A549 (cell line): ENCODE measurements at regions not wholly inside any gene's neighbourhood (a gene's known extent, or its start where the extent isn't known, plus 50 kb on each side); places are given as distances from the start of the nearest gene placed in this dataset.

ENCODE experiments used
- ATAC-seq, 2 experiments: fragments of 200-7000 bp in 1 of 2; fragments of >200 bp in 1 of 2; cut with Nextera tagmentation in 1 of 2; cut with Tn5 transposase in 1 of 2; 3 replicates each; pipeline versions ENCODE4 v1.8.0 to v1.9.1; 2018 to 2020; ENCODE audit warnings: mild to moderate bottlenecking in 1 of 2, moderate library complexity in 1 of 2
- CTCF ChIA-PET: fragments of 300-600 bp; sonication (Branson Sonifier 250); formaldehyde crosslinking; extraction: SDS; loops from one replicate; lab custom pipeline; 2021; ENCODE audit warnings: antibody characterized with exemption, inconsistent platforms; lab: Yijun Ruan, JAX
- POLR2A ChIA-PET: fragments of 350-600 bp; formaldehyde crosslinking; extraction: SDS; loops from one replicate; lab custom pipeline; 2021; ENCODE audit warnings: antibody characterized with exemption, inconsistent platforms; lab: Yijun Ruan, JAX
- DNase-seq, 2 experiments: peaks; one replicate each; pipeline versions ENCODE4 v3.0.0 to v3.0.0-alpha.2; 2011 to 2016; ENCODE audit warnings: low read depth in 1 of 2, low spot score in 1 of 2
- FAIRE-seq: peaks from 2 replicates; lab custom pipeline; 2011; peaks lifted over from hg19 to GRCh38; lab: Jason Lieb, UNC
- H3K27ac ChIP-seq, 2 experiments: fragments of >200 bp; sonication (Bioruptor Twin); formaldehyde crosslinking; 3 replicates each; pipeline ENCODE4 v1.5.1; 2016 to 2017
- H3K4me1 ChIP-seq: fragments of >200 bp; sonication (Bioruptor Twin); formaldehyde crosslinking; 3 replicates; pipeline ENCODE4 v1.6.1; 2016
- H3K4me2 ChIP-seq: fragments of >200 bp; sonication (Bioruptor Twin); formaldehyde crosslinking; 3 replicates; pipeline ENCODE4 v1.6.1; 2016
- H3K4me3 ChIP-seq: fragments of >200 bp; sonication (Bioruptor Twin); formaldehyde crosslinking; 3 replicates; pipeline ENCODE4 v1.5.1; 2016
- H3K9me3 ChIP-seq: fragments of >200 bp; sonication (Bioruptor Twin); formaldehyde crosslinking; 3 replicates; pipeline ENCODE4 v1.6.1; 2016
- BHLHE40 ChIP-seq: IDR thresholded peaks from 2 replicates; pipeline ENCODE4 v1.6.1; 2012; ENCODE audit warnings: low read depth, low read length, inconsistent platforms
- CBX8 ChIP-seq: fragments of 200-600 bp; sonication (generic); IDR thresholded peaks from 2 replicates; pipeline ENCODE4 v1.6.1; 2016
- CHD2 ChIP-seq: fragments of 150-350 bp; IDR thresholded peaks from 2 replicates; pipeline ENCODE4 v1.6.1; 2014; ENCODE audit warnings: low read length; ENCODE audit not compliant: partially characterized antibody
- EHMT2 ChIP-seq: fragments of 200-600 bp; sonication (generic); IDR thresholded peaks from 2 replicates; pipeline ENCODE4 v1.6.1; 2016; ENCODE audit warnings: antibody characterized with exemption, low read depth, mild to moderate bottlenecking, moderate library complexity
- EP300 ChIP-seq, 2 experiments: fragments of >200 bp; sonication (Bioruptor Twin); formaldehyde crosslinking; IDR thresholded peaks; 2 replicates in 1 of 2; 3 replicates in 1 of 2; pipeline ENCODE4 v1.6.1; 2016 to 2017
- ESRRA ChIP-seq: fragments of 150-350 bp; IDR thresholded peaks from 2 replicates; pipeline ENCODE4 v1.6.1; 2014; ENCODE audit warnings: mild to moderate bottlenecking, low read length, borderline replicate concordance
- FOSB ChIP-seq: fragments of 250-450 bp; sonication (Bioruptor Pico); IDR thresholded peaks from 2 replicates; pipeline ENCODE4 v1.5.0; 2020; ENCODE audit warnings: mild to moderate bottlenecking, moderate library complexity
- FOXS1 ChIP-seq: fragments of 250-450 bp; sonication (Bioruptor Pico); IDR thresholded peaks from 2 replicates; pipeline ENCODE4 v1.5.0; 2020; ENCODE audit warnings: mild to moderate bottlenecking, moderate library complexity
- HEYL ChIP-seq: fragments of 250-450 bp; sonication (Bioruptor Pico); IDR thresholded peaks from 2 replicates; pipeline ENCODE4 v1.8.0; 2021; ENCODE audit warnings: mild to moderate bottlenecking, moderate library complexity
- HOXA7 ChIP-seq: fragments of 250-450 bp; sonication (Bioruptor Pico); IDR thresholded peaks from 2 replicates; pipeline ENCODE4 v1.5.0; 2020; ENCODE audit warnings: mild to moderate bottlenecking, moderate library complexity
- HOXB13 ChIP-seq: fragments of 250-450 bp; sonication (Bioruptor Pico); IDR thresholded peaks from 2 replicates; pipeline ENCODE4 v1.5.0; 2020; ENCODE audit warnings: low read depth, mild to moderate bottlenecking, moderate library complexity
- HOXB5 ChIP-seq: fragments of 250-450 bp; sonication (Bioruptor Pico); IDR thresholded peaks from 2 replicates; pipeline ENCODE4 v1.5.0; 2020; ENCODE audit warnings: mild to moderate bottlenecking, moderate library complexity
- KDM1A ChIP-seq: fragments of 200-600 bp; sonication (generic); IDR thresholded peaks from 2 replicates; pipeline ENCODE4 v1.6.1; 2016; ENCODE audit warnings: low read depth, mild to moderate bottlenecking
- MAFK ChIP-seq: fragments of 450-650 bp; IDR thresholded peaks from 2 replicates; pipeline ENCODE4 v1.6.1; 2014; ENCODE audit not compliant: partially characterized antibody
- MAZ ChIP-seq: fragments of 150-350 bp; IDR thresholded peaks from 2 replicates; pipeline ENCODE4 v1.6.1; 2014; ENCODE audit warnings: antibody characterized with exemption, low read depth, low read length, borderline replicate concordance
- MYC ChIP-seq: IDR thresholded peaks from 2 replicates; pipeline ENCODE4 v1.6.1; 2012; ENCODE audit warnings: mild to moderate bottlenecking, inconsistent platforms, low read length, improper control_type of control experiment, borderline replicate concordance
- POLR2A ChIP-seq: IDR thresholded peaks from 2 replicates; pipeline ENCODE4 v1.6.1; 2012; ENCODE audit warnings: mild to moderate bottlenecking, low read length
- RARB ChIP-seq: fragments of 250-450 bp; sonication (Bioruptor Pico); IDR thresholded peaks from 2 replicates; pipeline ENCODE4 v1.8.0; 2021; ENCODE audit warnings: mild to moderate bottlenecking, moderate library complexity
- RCOR1 ChIP-seq: fragments of 150-350 bp; IDR thresholded peaks from 2 replicates; pipeline ENCODE4 v1.6.1; 2014; ENCODE audit warnings: antibody characterized with exemption, low read length, low read depth
- RFX5 ChIP-seq: fragments of 450-650 bp; IDR thresholded peaks from 2 replicates; pipeline ENCODE4 v1.7.1; 2014; ENCODE audit warnings: antibody characterized with exemption, mild to moderate bottlenecking, moderate library complexity
- SMC3 ChIP-seq: fragments of >200 bp; sonication (Bioruptor Twin); formaldehyde crosslinking; IDR thresholded peaks from 3 replicates; pipeline ENCODE4 v1.6.1; 2018; ENCODE audit warnings: inconsistent platforms
- SREBF2 ChIP-seq: fragments of 450-650 bp; IDR thresholded peaks from 2 replicates; pipeline ENCODE4 v1.6.1; 2014; ENCODE audit warnings: mild to moderate bottlenecking, moderate library complexity
- TP53 ChIP-seq: fragments of 250-450 bp; sonication (Bioruptor Pico); IDR thresholded peaks from 2 replicates; pipeline ENCODE4 v1.5.0; 2021; ENCODE audit warnings: mild to moderate bottlenecking, moderate library complexity
- ZFP36 ChIP-seq: fragments of 450-650 bp; IDR thresholded peaks from 2 replicates; pipeline ENCODE4 v1.6.1; 2014; ENCODE audit warnings: borderline replicate concordance; ENCODE audit not compliant: partially characterized antibody
- ZSCAN20 ChIP-seq: fragments of 250-450 bp; sonication (Bioruptor Pico); IDR thresholded peaks from 2 replicates; pipeline ENCODE4 v1.8.0; 2022; ENCODE audit warnings: mild to moderate bottlenecking, moderate library complexity
- WGBS: methylation state at CpG from one replicate; pipeline ENCODE4 v1.1.6; 2017; ENCODE audit errors: missing lambda C conversion rate; 5-methylcytosine and 5-hydroxymethylcytosine counted together
- TF ChIP-seq, protein P1 (sequence below): fragments of >200 bp; sonication (Bioruptor Twin); formaldehyde crosslinking; IDR thresholded peaks from 3 replicates; pipeline ENCODE4 v1.6.1; 2016
- TF ChIP-seq, protein P2 (sequence below): fragments of 150-350 bp; IDR thresholded peaks from 2 replicates; pipeline ENCODE4 v1.6.1; 2014; ENCODE audit warnings: low read depth, mild to moderate bottlenecking, low read length
- TF ChIP-seq, protein P3 (sequence below): IDR thresholded peaks from 2 replicates; pipeline ENCODE4 v1.6.1; 2012; ENCODE audit warnings: low read depth, borderline replicate concordance
- TF ChIP-seq, protein P4 (sequence below): fragments of >200 bp; sonication (Bioruptor Twin); formaldehyde crosslinking; IDR thresholded peaks from 3 replicates; pipeline ENCODE4 v1.5.1; 2016

DNA sequence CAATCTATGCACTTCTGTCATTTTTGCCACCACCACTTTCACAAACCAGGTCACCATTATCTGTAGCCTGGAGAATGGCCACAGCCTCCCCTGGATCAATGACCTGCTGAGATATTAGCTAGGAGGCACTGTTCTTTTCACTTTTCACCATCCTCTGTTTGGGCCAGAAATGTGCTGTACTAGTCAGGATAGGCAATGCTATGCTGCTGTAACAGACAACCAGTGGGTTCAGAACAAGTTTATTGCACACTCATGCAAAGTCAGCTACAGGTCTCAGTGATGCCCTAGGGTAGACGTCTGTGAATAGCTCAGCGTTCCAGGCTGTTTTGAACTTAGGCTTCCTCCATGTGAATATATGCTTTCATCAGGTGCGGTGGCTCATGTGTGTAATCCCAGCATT is 231.5 kb downstream of the SUDS3 start:
- CTCF ChIA-PET: no interaction called here
- ATAC-seq (no peak), DNase-seq (no peak), FAIRE-seq (no peak)
- H3K4me2 ChIP-seq: no peak overlapping the region
- no peak overlapping the region for H3K4me3 ChIP-seq
- H3K9me3 ChIP-seq: no peaks in the 10 kb centered on the region
- POLR2A ChIA-PET: no interaction called here
- WGBS: 51% methylated on average over 3 of the region's 3 CpGs
- TF ChIP-seq SREBF2: no peak
- TF ChIP-seq TP53: no peak
- TF ChIP-seq HOXA7 (CRISPR knock-in tag): no peak
- no peak for TF ChIP-seq POLR2A
- TF ChIP-seq, protein P1, sequence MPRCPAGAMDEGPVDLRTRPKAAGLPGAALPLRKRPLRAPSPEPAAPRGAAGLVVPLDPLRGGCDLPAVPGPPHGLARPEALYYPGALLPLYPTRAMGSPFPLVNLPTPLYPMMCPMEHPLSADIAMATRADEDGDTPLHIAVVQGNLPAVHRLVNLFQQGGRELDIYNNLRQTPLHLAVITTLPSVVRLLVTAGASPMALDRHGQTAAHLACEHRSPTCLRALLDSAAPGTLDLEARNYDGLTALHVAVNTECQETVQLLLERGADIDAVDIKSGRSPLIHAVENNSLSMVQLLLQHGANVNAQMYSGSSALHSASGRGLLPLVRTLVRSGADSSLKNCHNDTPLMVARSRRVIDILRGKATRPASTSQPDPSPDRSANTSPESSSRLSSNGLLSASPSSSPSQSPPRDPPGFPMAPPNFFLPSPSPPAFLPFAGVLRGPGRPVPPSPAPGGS: no peak
- TF ChIP-seq, protein P2, sequence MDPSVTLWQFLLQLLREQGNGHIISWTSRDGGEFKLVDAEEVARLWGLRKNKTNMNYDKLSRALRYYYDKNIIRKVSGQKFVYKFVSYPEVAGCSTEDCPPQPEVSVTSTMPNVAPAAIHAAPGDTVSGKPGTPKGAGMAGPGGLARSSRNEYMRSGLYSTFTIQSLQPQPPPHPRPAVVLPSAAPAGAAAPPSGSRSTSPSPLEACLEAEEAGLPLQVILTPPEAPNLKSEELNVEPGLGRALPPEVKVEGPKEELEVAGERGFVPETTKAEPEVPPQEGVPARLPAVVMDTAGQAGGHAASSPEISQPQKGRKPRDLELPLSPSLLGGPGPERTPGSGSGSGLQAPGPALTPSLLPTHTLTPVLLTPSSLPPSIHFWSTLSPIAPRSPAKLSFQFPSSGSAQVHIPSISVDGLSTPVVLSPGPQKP: no peak
- TF ChIP-seq RARB (CRISPR knock-in tag): no peak
- no peak for TF ChIP-seq HEYL (CRISPR knock-in tag)
- TF ChIP-seq KDM1A: no peak
- TF ChIP-seq MAZ: no peak
- TF ChIP-seq FOXS1 (CRISPR knock-in tag): no peak
- no peak for TF ChIP-seq EHMT2
- no peak for TF ChIP-seq ESRRA
- TF ChIP-seq BHLHE40: no peak
- TF ChIP-seq SMC3: no peak
- no peak for TF ChIP-seq MYC
- no peak for TF ChIP-seq HOXB13 (CRISPR knock-in tag)
- TF ChIP-seq RFX5: no peak
- TF ChIP-seq ZSCAN20 (CRISPR knock-in tag): no peak
- no peak for TF ChIP-seq ZFP36
- H3K27ac ChIP-seq: no peak overlapping the region
- H3K4me1 ChIP-seq: no peaks in the 10 kb centered on the region

DNA sequence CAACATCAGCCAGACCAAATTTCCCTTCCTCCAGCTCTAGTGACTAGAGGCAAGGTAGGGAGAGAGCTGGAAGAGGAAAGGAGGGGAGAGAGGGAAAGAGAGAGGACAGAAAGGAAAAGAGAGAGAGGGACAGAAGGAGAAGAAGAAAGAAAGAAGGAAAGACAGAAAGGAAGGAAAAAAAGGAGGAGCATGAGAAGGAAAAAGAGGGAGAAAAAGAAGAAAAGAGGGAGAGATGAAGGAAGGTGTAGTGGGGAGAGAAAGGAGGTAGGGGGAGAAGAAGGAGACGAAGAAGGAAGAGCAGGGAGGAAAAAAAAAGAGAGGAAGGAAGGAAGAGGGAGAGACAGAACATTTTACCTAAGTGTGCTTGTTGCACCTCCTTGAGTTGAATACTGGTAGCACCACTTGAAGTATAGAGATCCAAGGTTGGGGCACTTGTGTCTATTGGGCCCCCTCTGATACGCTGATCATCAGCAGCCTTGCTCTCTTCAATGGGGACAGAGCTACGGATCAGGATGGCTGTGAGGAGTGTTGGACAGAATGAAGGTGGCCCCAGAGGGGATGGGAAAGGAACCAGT is 232.5 kb downstream of the SUDS3 start:
- TF ChIP-seq CHD2 (no peak), CBX8 (no peak), HOXB5 (no peak), HOXA7 (CRISPR knock-in tag) (no peak), FOSB (CRISPR knock-in tag) (no peak), EP300 (IDR thresholded peaks at IDR 0.05) (no peak), MAFK (no peak), RCOR1 (no peak)
- TF ChIP-seq, protein P3, sequence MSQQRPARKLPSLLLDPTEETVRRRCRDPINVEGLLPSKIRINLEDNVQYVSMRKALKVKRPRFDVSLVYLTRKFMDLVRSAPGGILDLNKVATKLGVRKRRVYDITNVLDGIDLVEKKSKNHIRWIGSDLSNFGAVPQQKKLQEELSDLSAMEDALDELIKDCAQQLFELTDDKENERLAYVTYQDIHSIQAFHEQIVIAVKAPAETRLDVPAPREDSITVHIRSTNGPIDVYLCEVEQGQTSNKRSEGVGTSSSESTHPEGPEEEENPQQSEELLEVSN: no peak
- TF ChIP-seq, protein P4, sequence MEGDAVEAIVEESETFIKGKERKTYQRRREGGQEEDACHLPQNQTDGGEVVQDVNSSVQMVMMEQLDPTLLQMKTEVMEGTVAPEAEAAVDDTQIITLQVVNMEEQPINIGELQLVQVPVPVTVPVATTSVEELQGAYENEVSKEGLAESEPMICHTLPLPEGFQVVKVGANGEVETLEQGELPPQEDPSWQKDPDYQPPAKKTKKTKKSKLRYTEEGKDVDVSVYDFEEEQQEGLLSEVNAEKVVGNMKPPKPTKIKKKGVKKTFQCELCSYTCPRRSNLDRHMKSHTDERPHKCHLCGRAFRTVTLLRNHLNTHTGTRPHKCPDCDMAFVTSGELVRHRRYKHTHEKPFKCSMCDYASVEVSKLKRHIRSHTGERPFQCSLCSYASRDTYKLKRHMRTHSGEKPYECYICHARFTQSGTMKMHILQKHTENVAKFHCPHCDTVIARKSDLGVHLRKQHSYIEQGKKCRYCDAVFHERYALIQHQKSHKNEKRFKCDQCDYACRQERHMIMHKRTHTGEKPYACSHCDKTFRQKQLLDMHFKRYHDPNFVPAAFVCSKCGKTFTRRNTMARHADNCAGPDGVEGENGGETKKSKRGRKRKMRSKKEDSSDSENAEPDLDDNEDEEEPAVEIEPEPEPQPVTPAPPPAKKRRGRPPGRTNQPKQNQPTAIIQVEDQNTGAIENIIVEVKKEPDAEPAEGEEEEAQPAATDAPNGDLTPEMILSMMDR: no peak
- ATAC-seq: no peak

More for the DNA sequence above, 232.5 kb downstream of the SUDS3 start:
- no peak overlapping the region for H3K4me3 ChIP-seq
- H3K9me3 ChIP-seq: no peaks in the 10 kb centered on the region
- DNase-seq (no peak), FAIRE-seq (no peak)
- H3K27ac ChIP-seq: no peak overlapping the region
- 6% methylated on average over 3 of the region's 3 CpGs for WGBS
- ChIA-PET POLR2A (no interaction called here), CTCF (interaction anchor here (1.1 kb wide), 1 partner anchor 205 kb away, joined by 3 read pairs; no protein-coding TSS in a partner anchor)
- no peaks in the 10 kb centered on the region for H3K4me1 ChIP-seq
- no peak overlapping the region for H3K4me2 ChIP-seq
